MCF 10A (cell line): ENCODE measurements at regions not wholly inside any gene's neighbourhood (a gene's known extent, or its start where the extent isn't known, plus 50 kb on each side); places are given as distances from the start of the nearest gene placed in this dataset.
"Not testable (repeated sequence)": the region's sequence is repeated elsewhere in the genome, so short reads cannot be mapped to it uniquely, and the experiment has no call there.

ENCODE experiments used
- BruUV-seq: library from RNA; stranded (reverse); fragments of 400-500 nt; replicated peaks from 2 replicates; lab custom pipeline; 2021; lab: Mats Ljungman, UMichigan
- CTCF ChIA-PET: fragments of 300-600 bp; sonication (Branson Sonifier 250); formaldehyde crosslinking; extraction: SDS; loops from one replicate; lab custom pipeline; 2021; ENCODE audit warnings: antibody characterized with exemption, inconsistent platforms; lab: Yijun Ruan, JAX
- POLR2A ChIA-PET: fragments of 300-600, 350-650 bp; sonication (Branson Sonifier 250); formaldehyde crosslinking; extraction: SDS; loops from one replicate; lab custom pipeline; 2020; ENCODE audit warnings: antibody characterized with exemption, inconsistent platforms; lab: Yijun Ruan, JAX
- DNase-seq: peaks from one replicate; pipeline ENCODE4 v3.0.0-alpha.2; 2018; ENCODE audit not compliant: unreplicated experiment
- H3K27ac Mint-ChIP-seq: one replicate; pipeline ENCODE4 v1.8.0; 2022; ENCODE audit warnings: mild to moderate bottlenecking, low read depth, mixed read lengths; ENCODE audit not compliant: unreplicated experiment
- H3K27me3 Mint-ChIP-seq: one replicate; pipeline ENCODE4 v1.8.0; 2022; ENCODE audit warnings: mixed read lengths; ENCODE audit not compliant: insufficient read depth, unreplicated experiment
- H3K36me3 Mint-ChIP-seq: one replicate; pipeline ENCODE4 v1.8.0; 2022; ENCODE audit warnings: mild to moderate bottlenecking, moderate library complexity, mixed read lengths; ENCODE audit not compliant: insufficient read depth, unreplicated experiment
- H3K4me1 Mint-ChIP-seq: one replicate; pipeline ENCODE4 v1.8.0; 2022; ENCODE audit warnings: mixed read lengths; ENCODE audit not compliant: insufficient read depth, unreplicated experiment
- H3K4me3 Mint-ChIP-seq: one replicate; pipeline ENCODE4 v1.8.0; 2022; ENCODE audit warnings: mild to moderate bottlenecking, moderate library complexity, mixed read lengths; ENCODE audit not compliant: unreplicated experiment
- H3K9me3 Mint-ChIP-seq: one replicate; pipeline ENCODE4 v1.8.0; 2022; ENCODE audit warnings: mixed read lengths; ENCODE audit not compliant: unreplicated experiment
- intact Hi-C: fragments of 100-400 bp; cut with micrococcal nuclease; formaldehyde crosslinking; loops from 2 replicates; pipeline ENCODE4 v1.14.1; 2022
- TF ChIP-seq, protein P1 (sequence below): fragments of 200-600 bp; IDR thresholded peaks from one replicate; pipeline ENCODE4 v1.8.0; 2022; ENCODE audit warnings: antibody characterized with exemption, mild to moderate bottlenecking; ENCODE audit not compliant: unreplicated experiment

DNA sequence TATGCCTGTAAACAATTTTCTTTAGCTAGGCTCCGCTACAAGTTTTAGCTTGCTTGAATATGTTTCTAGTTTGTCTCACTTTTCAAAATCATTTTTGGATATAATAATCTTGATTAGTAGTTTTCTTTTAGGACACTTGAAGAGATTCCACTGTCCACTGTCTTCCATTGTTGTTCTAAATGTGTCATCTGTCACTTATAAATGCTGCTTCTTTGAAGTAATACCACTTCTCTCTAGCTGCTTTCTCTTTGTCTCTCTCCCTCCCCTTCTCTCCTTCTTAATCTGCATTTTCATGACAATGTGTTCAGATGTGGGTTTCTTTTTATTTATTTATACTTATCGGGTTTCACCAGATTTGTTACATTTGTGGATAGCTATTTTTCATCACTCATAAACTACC lies 73.7 kb upstream of the DPP10 start:
- DNase-seq = no peak
- TF ChIP-seq, protein P1, sequence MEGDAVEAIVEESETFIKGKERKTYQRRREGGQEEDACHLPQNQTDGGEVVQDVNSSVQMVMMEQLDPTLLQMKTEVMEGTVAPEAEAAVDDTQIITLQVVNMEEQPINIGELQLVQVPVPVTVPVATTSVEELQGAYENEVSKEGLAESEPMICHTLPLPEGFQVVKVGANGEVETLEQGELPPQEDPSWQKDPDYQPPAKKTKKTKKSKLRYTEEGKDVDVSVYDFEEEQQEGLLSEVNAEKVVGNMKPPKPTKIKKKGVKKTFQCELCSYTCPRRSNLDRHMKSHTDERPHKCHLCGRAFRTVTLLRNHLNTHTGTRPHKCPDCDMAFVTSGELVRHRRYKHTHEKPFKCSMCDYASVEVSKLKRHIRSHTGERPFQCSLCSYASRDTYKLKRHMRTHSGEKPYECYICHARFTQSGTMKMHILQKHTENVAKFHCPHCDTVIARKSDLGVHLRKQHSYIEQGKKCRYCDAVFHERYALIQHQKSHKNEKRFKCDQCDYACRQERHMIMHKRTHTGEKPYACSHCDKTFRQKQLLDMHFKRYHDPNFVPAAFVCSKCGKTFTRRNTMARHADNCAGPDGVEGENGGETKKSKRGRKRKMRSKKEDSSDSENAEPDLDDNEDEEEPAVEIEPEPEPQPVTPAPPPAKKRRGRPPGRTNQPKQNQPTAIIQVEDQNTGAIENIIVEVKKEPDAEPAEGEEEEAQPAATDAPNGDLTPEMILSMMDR = no peak
- intact Hi-C loops = no loop called here
- Mint-ChIP-seq H3K27ac (no peak overlapping the region), H3K36me3 (no peaks in the 10 kb centered on the region), H3K27me3 (no peaks in the 10 kb centered on the region), H3K9me3 (peaks cover 30% of the 10 kb centered on the region), H3K4me1 (no peaks in the 10 kb centered on the region), H3K4me3 (no peak overlapping the region)
- CTCF ChIA-PET = interaction anchor here (0.7 kb wide), 1 partner anchor 11 kb away, joined by 3 read pairs; no protein-coding TSS in a partner anchor
- POLR2A ChIA-PET = no interaction called here
- no TSS peak for BruUV-seq

DNA sequence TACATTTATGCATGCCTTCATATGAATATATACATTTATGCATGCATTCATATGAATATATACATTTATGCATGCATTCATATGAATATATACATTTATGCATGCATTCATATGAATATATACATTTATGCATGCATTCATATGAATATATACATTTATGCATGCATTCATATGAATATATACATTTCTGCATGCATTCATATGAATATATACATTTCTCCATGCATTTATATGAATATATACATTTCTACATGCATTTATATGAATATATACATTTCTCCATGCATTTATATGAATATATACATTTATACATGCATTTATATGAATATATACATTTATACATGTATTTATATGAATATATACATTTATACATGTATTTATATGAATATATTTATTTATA lies 70.7 kb upstream of the DPP10 start:
- H3K36me3 Mint-ChIP-seq, H3K27ac Mint-ChIP-seq, BruUV-seq, POLR2A ChIA-PET, DNase-seq, H3K27me3 Mint-ChIP-seq, intact Hi-C loops, H3K4me3 Mint-ChIP-seq, H3K4me1 Mint-ChIP-seq, CTCF ChIA-PET: not testable (repeated sequence)
- H3K9me3 Mint-ChIP-seq = peaks cover 30% of the 10 kb centered on the region

DNA sequence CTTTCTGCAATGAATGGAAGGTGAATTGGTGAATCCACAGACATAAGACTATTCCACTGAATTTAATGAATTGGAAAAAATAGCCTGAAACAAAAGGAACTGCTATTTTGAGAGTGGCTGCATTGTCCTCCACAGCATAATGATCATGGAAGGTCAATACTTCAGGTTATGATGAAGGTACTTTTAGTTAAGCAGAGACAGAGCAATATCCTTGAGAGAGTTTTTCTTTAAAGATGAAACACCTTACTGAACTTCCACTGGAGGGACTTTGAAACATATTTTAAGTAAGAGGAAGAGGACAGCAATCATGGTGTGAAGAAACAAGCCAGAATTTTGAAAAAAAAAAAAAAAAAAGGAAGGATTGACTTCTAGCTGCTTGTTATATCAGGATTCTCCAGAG lies 68.8 kb upstream of the DPP10 start:
- TF ChIP-seq, protein P1 = no peak
- H3K36me3 Mint-ChIP-seq = no peaks in the 10 kb centered on the region
- intact Hi-C loops = no loop called here
- no peaks in the 10 kb centered on the region for H3K4me1 Mint-ChIP-seq
- POLR2A ChIA-PET = no interaction called here
- no peak overlapping the region for H3K27ac Mint-ChIP-seq
- BruUV-seq = no TSS peak
- no peaks in the 10 kb centered on the region for H3K27me3 Mint-ChIP-seq
- H3K4me3 Mint-ChIP-seq = no peak overlapping the region
- CTCF ChIA-PET = no interaction called here
- H3K9me3 Mint-ChIP-seq = peaks cover 19% of the 10 kb centered on the region
- DNase-seq = no peak

DNA sequence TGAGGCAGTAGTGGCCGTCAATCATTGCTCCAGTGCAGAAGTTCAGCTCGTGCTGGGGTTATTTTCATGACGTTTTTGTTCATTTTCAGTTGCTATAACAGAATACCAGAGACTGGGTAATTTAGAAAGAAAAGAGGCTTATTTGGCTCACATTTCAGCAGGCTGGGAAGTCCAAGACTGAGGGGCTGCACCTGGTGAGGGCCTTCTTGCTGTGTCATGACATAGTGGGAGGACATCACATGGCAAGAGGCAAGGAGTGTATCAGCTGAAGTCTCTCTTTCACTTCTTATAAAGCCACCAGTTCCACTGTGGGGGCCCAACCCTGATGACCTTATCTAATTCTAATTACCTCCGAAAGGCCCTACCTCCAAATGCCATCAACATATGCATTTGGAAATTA lies 58.0 kb upstream of the DPP10 start:
- BruUV-seq = no TSS peak
- intact Hi-C loops = no loop called here
- Mint-ChIP-seq H3K27me3 (no peaks in the 10 kb centered on the region), H3K4me1 (no peaks in the 10 kb centered on the region), H3K36me3 (no peaks in the 10 kb centered on the region), H3K9me3 (peaks cover 16% of the 10 kb centered on the region), H3K27ac (no peak overlapping the region), H3K4me3 (no peak overlapping the region)
- TF ChIP-seq, protein P1 = no peak
- ChIA-PET CTCF (no interaction called here), POLR2A (no interaction called here)
- DNase-seq = no peak

DNA sequence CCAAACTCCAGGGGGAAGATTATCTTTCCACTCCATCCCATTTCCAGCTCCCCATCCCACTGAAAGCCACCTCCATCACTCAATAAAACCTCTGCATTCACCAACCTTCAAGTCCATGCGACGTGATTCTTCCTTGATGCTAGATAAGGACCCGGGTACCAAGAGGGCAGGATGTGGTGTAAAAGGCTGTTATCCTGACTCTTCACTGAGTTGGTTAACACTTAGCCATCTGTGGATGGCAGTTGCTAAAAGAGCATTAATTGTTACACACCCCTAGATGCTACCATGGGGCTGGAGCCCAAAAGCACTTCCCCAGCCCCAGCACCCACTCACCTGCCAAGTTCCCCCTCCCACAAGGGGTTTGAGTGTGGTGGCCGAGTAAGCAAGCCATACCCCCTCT lies 53.4 kb upstream of the DPP10 start:
- no peak for DNase-seq
- peaks cover 9% of the 10 kb centered on the region for H3K9me3 Mint-ChIP-seq
- H3K27me3 Mint-ChIP-seq = no peaks in the 10 kb centered on the region
- ChIA-PET CTCF (interaction anchor here (0.7 kb wide), 1 partner anchor 223 kb away, joined by 3 read pairs; no protein-coding TSS in a partner anchor), POLR2A (no interaction called here)
- BruUV-seq = no TSS peak
- no peaks in the 10 kb centered on the region for H3K4me1 Mint-ChIP-seq
- H3K27ac Mint-ChIP-seq = no peak overlapping the region
- intact Hi-C loops = no loop called here
- H3K36me3 Mint-ChIP-seq = no peaks in the 10 kb centered on the region
- no peak overlapping the region for H3K4me3 Mint-ChIP-seq
- TF ChIP-seq, protein P1 = no peak
